GM12878 (cell line): ENCODE measurements at regions not wholly inside any gene's neighbourhood (a gene's known extent, or its start where the extent isn't known, plus 50 kb on each side); places are given as distances from the start of the nearest gene placed in this dataset.

Experiments
- ATAC-seq: fragments of 200-7000 bp; cut with Tn5 transposase; 3 replicates; pipeline ENCODE4 v1.9.1; 2020; ENCODE audit warnings: mild to moderate bottlenecking, moderate library complexity
- BruUV-seq: library from RNA; stranded (reverse); fragments of 400-500 nt; replicated peaks from 2 replicates; lab custom pipeline; 2021; lab: Mats Ljungman, UMichigan
- CTCF ChIA-PET: fragments of 300-600 bp; sonication (Branson Sonifier 250); formaldehyde crosslinking; extraction: SDS; loops from one replicate; lab custom pipeline; 2021; ENCODE audit warnings: inconsistent platforms; lab: Yijun Ruan, JAX
- POLR2A ChIA-PET: fragments of 350-600 bp; formaldehyde crosslinking; extraction: SDS; loops from one replicate; lab custom pipeline; 2021; ENCODE audit warnings: inconsistent platforms; lab: Charles Lee
- RAD21 ChIA-PET: fragments of 300-600 bp; sonication (Branson Sonifier 250); formaldehyde crosslinking; loops from one replicate; lab custom pipeline; 2023; ENCODE audit warnings: antibody characterized with exemption; ENCODE audit not compliant: unreplicated experiment; lab: Charles Lee
- SMC1A ChIA-PET: fragments of 300-600 bp; sonication (Branson Sonifier 250); formaldehyde crosslinking; loops from one replicate; lab custom pipeline; 2023; ENCODE audit not compliant: unreplicated experiment, uncharacterized antibody; lab: Charles Lee
- DNase-seq: peaks from one replicate; pipeline ENCODE4 v3.0.0-alpha.2; 2011; ENCODE audit warnings: low read depth, low spot score
- FAIRE-seq: peaks from 3 replicates; lab custom pipeline; 2011; peaks lifted over from hg19 to GRCh38; lab: Jason Lieb, UNC
- H2AFZ ChIP-seq: 2 replicates; pipeline ENCODE4 v1.6.0; 2011; ENCODE audit warnings: low read depth, low read length, control low read depth; ENCODE audit not compliant: control insufficient read depth
- H3K27ac ChIP-seq: 2 replicates; pipeline ENCODE4 v1.5.1; 2011; ENCODE audit warnings: control low read depth; ENCODE audit not compliant: control insufficient read depth, insufficient read depth
- H3K27me3 ChIP-seq, 2 experiments: replicated peaks in 1 of 2; 2 replicates each; pipeline versions ENCODE4 v1.6.0 to v1.6.1; 2011; ENCODE audit warnings: low read length in 1 of 2; ENCODE audit not compliant: control insufficient read depth in 2 of 2, insufficient read depth in 2 of 2
- H3K36me3 ChIP-seq, 2 experiments: 2 replicates each; pipeline ENCODE4 v1.5.1; 2011; ENCODE audit warnings: low read length in 1 of 2; ENCODE audit not compliant: control insufficient read depth in 2 of 2, insufficient read depth in 2 of 2
- H3K4me1 ChIP-seq: 2 replicates; pipeline ENCODE4 v1.6.1; 2011; ENCODE audit warnings: mild to moderate bottlenecking, low read length, moderate library complexity, mixed read lengths; ENCODE audit not compliant: control insufficient read depth, insufficient read depth
- H3K4me2 ChIP-seq: 2 replicates; pipeline ENCODE4 v1.6.0; 2011; ENCODE audit warnings: control low read depth; ENCODE audit not compliant: control insufficient read depth, insufficient read depth
- H3K4me3 ChIP-seq: fragments of 200-600 bp; sonication (generic); 2 replicates; pipeline ENCODE4 v1.5.1; 2016
- H3K79me2 ChIP-seq: 2 replicates; pipeline ENCODE4 v1.6.0; 2011; ENCODE audit warnings: low read length; ENCODE audit not compliant: control insufficient read depth, insufficient read depth
- H3K9ac ChIP-seq: 2 replicates; pipeline ENCODE4 v1.8.0; 2011; ENCODE audit warnings: low read length, control low read depth, mixed read lengths; ENCODE audit not compliant: control insufficient read depth, insufficient read depth
- H3K9me3 ChIP-seq: replicated peaks from 3 replicates; pipeline ENCODE4 v1.5.1; 2011; ENCODE audit warnings: mild to moderate bottlenecking, low read length; ENCODE audit not compliant: control insufficient read depth, insufficient read depth
- H4K20me1 ChIP-seq: 2 replicates; pipeline ENCODE4 v1.6.0; 2011; ENCODE audit not compliant: control insufficient read depth, insufficient read depth
- HDGF ChIP-seq: fragments of 450-650 bp; IDR thresholded peaks from 2 replicates; pipeline ENCODE4 v1.6.1; 2016; ENCODE audit warnings: antibody characterized with exemption
- LARP7 ChIP-seq: fragments of 450-650 bp; IDR thresholded peaks from 2 replicates; pipeline ENCODE4 v1.6.1; 2017; ENCODE audit warnings: mild to moderate bottlenecking
- RAD21 ChIP-seq: IDR thresholded peaks from 2 replicates; pipeline ENCODE4 v1.6.1; 2011; ENCODE audit warnings: mild to moderate bottlenecking, low read depth, low read length, moderate library complexity; ENCODE audit not compliant: insufficient read depth
- REST ChIP-seq: IDR thresholded peaks from 2 replicates; pipeline ENCODE4 v1.6.1; 2012; ENCODE audit warnings: mild to moderate bottlenecking, low read depth, low read length
- SP1 ChIP-seq: IDR thresholded peaks from one replicate; pipeline ENCODE4 v1.6.1; 2011; ENCODE audit warnings: low read depth, low read length
- ZBTB33 ChIP-seq: fragments of 450-650 bp; IDR thresholded peaks from 2 replicates; pipeline ENCODE4 v1.6.1; 2017; ENCODE audit warnings: mild to moderate bottlenecking
- WGBS: methylation state at CpG from one replicate; pipeline ENCODE4 v1.1.6; 2016; ENCODE audit warnings: low lambda C conversion rate; ENCODE audit not compliant: insufficient replicate concordance, insufficient coverage; ENCODE audit errors: missing lambda C conversion rate; 5-methylcytosine and 5-hydroxymethylcytosine counted together
- in situ Hi-C: fragments of 300-500 bp; cut with MboI; formaldehyde crosslinking; loops from 9 replicates; pipeline ENCODE4 v1.14.3; 2018; ENCODE audit warnings: mixed read lengths
- intact Hi-C: fragments of 100-400 bp; cut with micrococcal nuclease; formaldehyde crosslinking; loops from one replicate; pipeline ENCODE4 v1.14.2; 2022; ENCODE audit not compliant: unreplicated experiment

GRCh38 chr13:107216046-107216755 is 648.3 kb upstream of the ARGLU1 start:
- RAD21 ChIA-PET: no interaction called here
- TF ChIP-seq HDGF (no peak), LARP7 (no peak), SP1 (no peak), RAD21 (no peak), REST (no peak), ZBTB33 (no peak)
- TF ChIP-seq, all 136 proteins: peak for 0
- no TSS peak for BruUV-seq

More at GRCh38 chr13:107216046-107216755, 648.3 kb upstream of the ARGLU1 start:
- no peak for DNase-seq
- WGBS: 52% methylated on average over 11 of the region's 11 CpGs
- Histone ChIP-seq H3K9ac (no peak overlapping the region), H4K20me1 (no peaks in the 10 kb centered on the region), H3K4me3 (no peak overlapping the region), H3K36me3 (no peaks in the 10 kb centered on the region), H3K4me2 (no peak overlapping the region), H2AFZ (no peak overlapping the region), H3K9me3 (no peaks in the 10 kb centered on the region), H3K4me1 (no peaks in the 10 kb centered on the region), H3K27ac (no peak overlapping the region), H3K79me2 (no peaks in the 10 kb centered on the region), H3K27me3 (no peaks in the 10 kb centered on the region)
- CTCF ChIA-PET: interaction anchor here (0.8 to 1.4 kb wide), 3 partner anchors 10 to 434 kb away, joined by 3 to 5 read pairs (median 3); no protein-coding TSS in a partner anchor
- SMC1A ChIA-PET: interaction anchor here (0.9 to 1.4 kb wide), 2 partner anchors 14 to 434 kb away, joined by 4 to 5 read pairs; no protein-coding TSS in a partner anchor
- POLR2A ChIA-PET: no interaction called here
- in situ Hi-C loops: loop anchor here (10.0 kb wide), 1 partner anchor 439 kb away; no protein-coding TSS in a partner anchor
- no peak for FAIRE-seq
- intact Hi-C loops: no loop called here
- ATAC-seq: no peak
